ENCODE measurements at regions not wholly inside any gene's neighbourhood (a gene's known extent, or its start where the extent isn't known, plus 50 kb on each side); places are given as distances from the start of the nearest gene placed in this dataset.

GRCh38 chr3:174675406-174675805 lies 183.7 kb upstream of the NAALADL2 start:
- TF ChIP-seq JUND (IDR thresholded peaks at IDR 0.05; ENCODE audit: low read depth) = no peak
- in situ Hi-C loops (cut with HindIII; ENCODE audit: low pct_unique_long_range_greater_than_20kb, low sequenced_read_pairs) = no loop called here
- DNase-seq (ENCODE audit: low read depth in 1 of 2, low spot score in 1 of 2) = no peak

- no peak for TF ChIP-seq JUND (IDR thresholded peaks at IDR 0.05; ENCODE audit: low read depth)
- DNase-seq (ENCODE audit: low read depth in 1 of 2, low spot score in 1 of 2) = no peak
- in situ Hi-C loops (cut with HindIII; ENCODE audit: low pct_unique_long_range_greater_than_20kb, low sequenced_read_pairs) = no loop called here
Observed at GRCh38 chr3:174681784-174682183, 177.3 kb upstream of the NAALADL2 start.

GRCh38 chr3:174685796-174686195 lies 173.3 kb upstream of the NAALADL2 start:
- no peak for TF ChIP-seq JUND (IDR thresholded peaks at IDR 0.05; ENCODE audit: low read depth)
- in situ Hi-C loops (cut with HindIII; ENCODE audit: low pct_unique_long_range_greater_than_20kb, low sequenced_read_pairs) = no loop called here
- DNase-seq (ENCODE audit: low read depth in 1 of 2, low spot score in 1 of 2) = no peak

- DNase-seq (ENCODE audit: low read depth in 1 of 2, low spot score in 1 of 2) = no peak
- in situ Hi-C loops (cut with HindIII; ENCODE audit: low pct_unique_long_range_greater_than_20kb, low sequenced_read_pairs) = no loop called here
- TF ChIP-seq JUND (IDR thresholded peaks at IDR 0.05; ENCODE audit: low read depth) = no peak
Observed at GRCh38 chr3:174697310-174697709, 161.8 kb upstream of the NAALADL2 start.

GRCh38 chr3:174700736-174701135 lies 158.4 kb upstream of the NAALADL2 start:
- DNase-seq (ENCODE audit: low read depth in 1 of 2, low spot score in 1 of 2) = no peak
- no peak for TF ChIP-seq JUND (IDR thresholded peaks at IDR 0.05; ENCODE audit: low read depth)
- in situ Hi-C loops (cut with HindIII; ENCODE audit: low pct_unique_long_range_greater_than_20kb, low sequenced_read_pairs) = no loop called here

GRCh38 chr3:174710612-174711011 lies 148.5 kb upstream of the NAALADL2 start:
- no peak for TF ChIP-seq JUND (IDR thresholded peaks at IDR 0.05; ENCODE audit: low read depth)
- DNase-seq (ENCODE audit: low read depth in 1 of 2, low spot score in 1 of 2) = no peak
- in situ Hi-C loops (cut with HindIII; ENCODE audit: low pct_unique_long_range_greater_than_20kb, low sequenced_read_pairs) = no loop called here

GRCh38 chr3:174715386-174715785 lies 143.7 kb upstream of the NAALADL2 start:
- in situ Hi-C loops (cut with HindIII; ENCODE audit: low pct_unique_long_range_greater_than_20kb, low sequenced_read_pairs) = no loop called here
- no peak for TF ChIP-seq JUND (IDR thresholded peaks at IDR 0.05; ENCODE audit: low read depth)
- no peak for DNase-seq (ENCODE audit: low read depth in 1 of 2, low spot score in 1 of 2)

GRCh38 chr3:174716956-174717505 lies 142.1 kb upstream of the NAALADL2 start:
- no peak for DNase-seq (ENCODE audit: low read depth in 1 of 2, low spot score in 1 of 2)
- no peak for TF ChIP-seq JUND (IDR thresholded peaks at IDR 0.05; ENCODE audit: low read depth)
- in situ Hi-C loops (cut with HindIII; ENCODE audit: low pct_unique_long_range_greater_than_20kb, low sequenced_read_pairs) = no loop called here

GRCh38 chr3:174720717-174721116 lies 138.4 kb upstream of the NAALADL2 start:
- no peak for TF ChIP-seq JUND (IDR thresholded peaks at IDR 0.05; ENCODE audit: low read depth)
- in situ Hi-C loops (cut with HindIII; ENCODE audit: low pct_unique_long_range_greater_than_20kb, low sequenced_read_pairs) = no loop called here

GRCh38 chr3:174725303-174725702 lies 133.8 kb upstream of the NAALADL2 start:
- DNase-seq (ENCODE audit: low read depth in 1 of 2, low spot score in 1 of 2) = no peak
- no peak for TF ChIP-seq JUND (IDR thresholded peaks at IDR 0.05; ENCODE audit: low read depth)
- in situ Hi-C loops (cut with HindIII; ENCODE audit: low pct_unique_long_range_greater_than_20kb, low sequenced_read_pairs) = no loop called here

More at GRCh38 chr3:174720717-174721116, 138.4 kb upstream of the NAALADL2 start:
- no peak for DNase-seq (ENCODE audit: low read depth in 1 of 2, low spot score in 1 of 2)

GRCh38 chr3:174737966-174738365 lies 121.2 kb upstream of the NAALADL2 start:
- TF ChIP-seq JUND (IDR thresholded peaks at IDR 0.05; ENCODE audit: low read depth) = no peak
- in situ Hi-C loops (cut with HindIII; ENCODE audit: low pct_unique_long_range_greater_than_20kb, low sequenced_read_pairs) = no loop called here
- DNase-seq (ENCODE audit: low read depth in 1 of 2, low spot score in 1 of 2) = no peak

- no peak for TF ChIP-seq JUND (IDR thresholded peaks at IDR 0.05; ENCODE audit: low read depth)
- in situ Hi-C loops (cut with HindIII; ENCODE audit: low pct_unique_long_range_greater_than_20kb, low sequenced_read_pairs) = no loop called here
- no peak for DNase-seq (ENCODE audit: low read depth in 1 of 2, low spot score in 1 of 2)
Observed at GRCh38 chr3:174749143-174749542, 110.0 kb upstream of the NAALADL2 start.

- DNase-seq (ENCODE audit: low read depth in 1 of 2, low spot score in 1 of 2) = peak in 1 of 2 experiments; percentile 36
- in situ Hi-C loops (cut with HindIII; ENCODE audit: low pct_unique_long_range_greater_than_20kb, low sequenced_read_pairs) = no loop called here
- TF ChIP-seq JUND (IDR thresholded peaks at IDR 0.05; ENCODE audit: low read depth) = no peak
Observed at GRCh38 chr3:174755833-174756829, 103.0 kb upstream of the NAALADL2 start.
